LHCN-M2 (cell line): ENCODE measurements at regions not wholly inside any gene's neighbourhood (a gene's known extent, or its start where the extent isn't known, plus 50 kb on each side); places are given as distances from the start of the nearest gene placed in this dataset.

ENCODE experiments used
- DNase-seq: peaks from one replicate; pipeline ENCODE4 v3.0.0-alpha.2; 2012; ENCODE audit warnings: low read depth

GRCh38 chr6:122052346-122052900 lies 347.0 kb upstream of the HSF2 start:
- DNase-seq: no peak

DNA sequence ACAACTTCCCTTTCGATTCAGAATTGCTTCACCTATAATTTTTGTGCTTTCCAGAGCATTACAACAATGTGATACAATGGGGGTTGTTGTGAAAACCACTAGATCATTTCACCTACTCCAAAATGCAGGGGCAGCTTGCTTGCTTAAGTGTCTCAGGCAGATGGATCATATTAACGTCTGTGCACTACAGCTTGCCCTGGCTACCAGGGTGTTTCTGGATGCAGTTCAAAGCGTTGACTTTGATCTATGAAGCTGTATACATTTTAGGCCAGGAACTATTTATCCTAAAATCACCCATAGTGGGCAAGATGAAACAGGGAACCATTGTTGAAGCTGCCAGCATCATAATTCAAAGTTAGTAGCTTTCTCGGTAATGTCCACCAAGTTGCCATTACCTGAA lies 339.5 kb upstream of the HSF2 start:
- DNase-seq: no peak

DNA sequence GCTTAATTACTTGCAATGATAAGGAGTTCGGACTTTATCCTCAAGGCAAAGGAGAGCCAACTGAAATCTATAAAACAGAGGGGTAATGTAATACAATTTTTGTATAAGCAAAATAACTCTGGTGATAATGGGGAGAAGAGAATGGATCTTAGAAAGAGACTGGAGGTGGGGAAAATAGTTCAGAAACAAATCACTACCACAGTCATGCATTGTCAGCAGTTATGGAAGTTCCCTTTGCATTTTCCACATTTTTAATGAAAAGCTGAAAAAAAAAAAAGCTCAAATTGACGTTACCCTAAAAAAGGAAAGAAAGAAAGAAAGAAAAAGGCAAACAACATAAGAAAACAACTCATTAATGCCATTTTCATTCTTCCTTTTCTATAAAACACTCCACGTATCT lies 337.6 kb upstream of the HSF2 start:
- no peak for DNase-seq

DNA sequence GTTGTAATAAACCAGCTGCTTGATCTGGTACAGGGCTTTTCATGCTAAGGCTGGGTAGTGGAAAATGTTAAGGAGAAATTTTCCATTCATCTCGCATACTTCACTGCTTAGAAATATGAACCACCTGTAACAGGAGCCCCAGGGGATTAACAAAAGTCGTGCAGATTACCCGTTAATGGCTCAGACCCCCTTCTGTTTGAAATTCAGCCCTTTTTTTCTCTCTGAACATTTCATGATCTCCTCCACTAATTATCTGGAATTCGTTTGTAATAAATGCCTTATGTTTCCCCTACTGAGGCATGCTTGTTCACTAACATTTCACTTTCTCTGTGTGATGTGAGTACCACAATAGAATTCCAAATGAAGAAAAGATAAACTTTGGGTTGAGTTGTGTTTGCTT lies 336.4 kb upstream of the HSF2 start:
- no peak for DNase-seq

- DNase-seq: no peak
Measured at GRCh38 chr6:122063761-122064160, 335.7 kb upstream of the HSF2 start.

GRCh38 chr6:122066200-122066599 lies 333.3 kb upstream of the HSF2 start:
- peak; percentile 19 for DNase-seq

- DNase-seq: peak; percentile 8
Measured at GRCh38 chr6:122068291-122068769, 331.1 kb upstream of the HSF2 start.

GRCh38 chr6:122069932-122070331 lies 329.5 kb upstream of the HSF2 start:
- no peak for DNase-seq

- DNase-seq: peak; percentile 24
Measured at GRCh38 chr6:122072014-122072647, 327.3 kb upstream of the HSF2 start.

DNA sequence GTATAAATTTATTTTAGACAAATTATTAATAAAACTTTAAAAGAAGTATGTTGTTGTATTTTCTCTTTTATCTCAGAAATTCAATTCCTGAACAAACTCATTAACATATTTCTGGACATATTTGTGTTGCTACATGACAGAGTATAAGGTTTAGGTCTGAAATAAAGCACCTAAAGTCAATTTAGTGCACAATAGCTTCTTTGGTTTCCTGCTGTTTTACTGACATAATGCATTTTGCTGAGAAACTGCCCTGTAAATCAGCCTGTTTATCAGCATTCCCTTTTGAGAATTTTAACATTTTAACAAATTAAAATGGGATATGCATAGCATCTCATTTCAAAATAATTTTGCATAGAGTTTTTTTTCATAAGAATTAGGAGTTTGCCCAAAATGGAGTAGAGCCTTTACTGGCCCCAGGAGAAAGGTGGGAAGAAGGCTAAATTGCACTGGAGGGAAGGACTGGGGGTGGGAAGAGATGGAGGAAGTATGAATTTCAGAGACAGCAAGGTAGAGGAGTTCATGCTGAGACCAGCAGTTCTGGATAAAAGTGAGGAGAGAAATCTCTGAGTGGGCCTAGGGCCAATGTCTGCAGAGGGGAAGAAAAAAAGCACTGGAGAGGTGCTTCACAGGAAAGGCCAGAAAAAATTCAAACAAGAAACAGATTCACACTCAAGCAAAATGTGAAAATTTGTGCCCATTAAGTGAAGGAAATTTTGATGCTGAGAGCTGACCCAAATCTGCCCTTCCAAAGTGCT lies 324.2 kb upstream of the HSF2 start:
- DNase-seq: no peak

DNA sequence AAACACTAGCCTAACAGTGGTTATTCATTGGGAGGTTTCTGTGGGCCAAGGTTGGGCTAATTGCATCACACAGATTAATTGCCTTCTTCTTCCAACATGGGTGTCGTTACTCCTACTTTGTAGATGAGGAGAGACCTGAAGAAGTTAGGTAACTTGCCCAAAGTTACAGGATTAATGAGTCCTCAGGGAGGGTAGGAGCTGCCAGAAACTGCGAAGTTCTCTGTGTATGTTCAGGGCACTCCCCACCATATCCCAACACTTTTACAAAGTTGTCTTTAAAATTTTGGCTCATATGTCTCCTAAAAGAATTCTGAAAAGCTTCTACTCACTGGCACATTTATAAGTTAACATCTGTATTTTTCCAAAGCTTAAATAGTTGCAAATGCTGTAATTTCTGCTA lies 323.5 kb upstream of the HSF2 start:
- no peak for DNase-seq

GRCh38 chr6:122077603-122078002 lies 321.8 kb upstream of the HSF2 start:
- DNase-seq: no peak

- no peak for DNase-seq
Measured at GRCh38 chr6:122078481-122078880, 321.0 kb upstream of the HSF2 start.

GRCh38 chr6:122079916-122080315 lies 319.5 kb upstream of the HSF2 start:
- no peak for DNase-seq

GRCh38 chr6:122081921-122082320 lies 317.5 kb upstream of the HSF2 start:
- no peak for DNase-seq

- no peak for DNase-seq
Measured at GRCh38 chr6:122082370-122082769, 317.1 kb upstream of the HSF2 start.

- DNase-seq: no peak
Measured at GRCh38 chr6:122092366-122092765, 307.1 kb upstream of the HSF2 start.

DNA sequence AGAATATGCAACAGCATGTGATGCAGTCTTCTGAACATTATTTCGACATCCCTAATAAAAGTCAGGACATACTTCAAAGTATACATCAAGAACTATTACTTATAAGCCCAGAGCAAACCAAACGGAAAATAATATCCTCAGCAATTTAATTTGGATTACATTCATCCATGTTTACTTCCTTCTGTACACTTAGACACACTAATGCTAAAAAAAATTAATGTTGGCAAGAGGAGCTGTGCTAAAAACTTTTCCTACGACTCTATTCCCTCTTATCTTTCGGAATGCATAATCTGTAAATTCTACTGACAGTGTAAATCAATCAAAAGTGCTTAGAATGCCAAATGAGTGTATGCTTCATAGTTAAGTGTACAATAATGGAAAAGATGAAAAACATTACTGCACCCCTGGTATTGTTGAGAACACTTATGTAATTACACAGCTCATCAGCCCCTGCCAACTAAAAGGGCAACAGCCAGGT lies 301.2 kb upstream of the HSF2 start:
- DNase-seq: no peak

DNA sequence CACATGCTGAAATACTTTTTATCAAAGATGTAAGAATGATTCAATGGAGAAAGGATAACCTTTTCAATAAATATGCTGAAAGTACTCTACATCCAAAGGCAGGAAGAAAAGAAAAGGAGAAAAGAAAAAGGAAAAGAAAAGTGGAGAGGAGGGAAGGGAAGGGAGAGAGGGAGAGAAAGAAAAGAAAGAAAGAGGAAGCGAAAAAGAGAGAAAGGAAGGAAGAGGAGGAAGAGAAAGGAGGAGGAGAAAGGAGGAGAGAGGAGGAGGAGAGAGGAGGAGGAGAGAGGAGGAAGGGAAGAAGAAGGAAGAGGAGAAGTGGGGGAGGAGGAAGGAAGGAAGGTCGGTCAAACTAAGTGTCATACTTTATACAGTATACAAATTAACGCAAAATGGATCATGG lies 297.4 kb upstream of the HSF2 start:
- no peak for DNase-seq

GRCh38 chr6:122107256-122107852 lies 292.1 kb upstream of the HSF2 start:
- DNase-seq: no peak

- no peak for DNase-seq
Measured at GRCh38 chr6:122109075-122109474, 290.4 kb upstream of the HSF2 start.

- DNase-seq: no peak
Measured at GRCh38 chr6:122114717-122115116, 284.7 kb upstream of the HSF2 start.
